Left lung (tissue), 4 donors: ENCODE measurements at regions not wholly inside any gene's neighbourhood (a gene's known extent, or its start where the extent isn't known, plus 50 kb on each side); places are given as distances from the start of the nearest gene placed in this dataset.

ENCODE experiments used
- ATAC-seq: fragments of 200-7000 bp; cut with Tn5 transposase; one replicate; pipeline ENCODE4 v1.9.1; 2020; ENCODE audit warnings: moderate library complexity
- DNase-seq, 4 donors: peaks; one replicate each; pipeline ENCODE4 v3.0.0-alpha.2; 2013 to 2020
- H3K27ac ChIP-seq, 2 donors: fragments of 200-600 bp; sonication (generic) in 1 of 2; one replicate each; pipeline versions ENCODE4 v1.5.0 to v1.8.0; 2020 to 2021
- H3K27me3 ChIP-seq, 2 donors: fragments of 200-600 bp; sonication (generic) in 1 of 2; one replicate each; pipeline versions ENCODE4 v1.5.0 to v1.8.0; 2020 to 2021
- H3K36me3 ChIP-seq, 2 donors: fragments of 200-600 bp; sonication (generic) in 1 of 2; one replicate each; pipeline versions ENCODE4 v1.5.0 to v1.8.0; 2020 to 2021
- H3K4me1 ChIP-seq, 2 donors: fragments of 200-600 bp; one replicate each; pipeline ENCODE4 v1.8.0; 2021
- H3K4me3 ChIP-seq, 2 donors: fragments of 200-600 bp; sonication (generic) in 1 of 2; one replicate each; pipeline versions ENCODE4 v1.5.0 to v1.8.0; 2020 to 2021; ENCODE audit warnings: mild to moderate bottlenecking in 1 of 2
- H3K9me3 ChIP-seq, 2 donors: fragments of 200-600 bp; sonication (generic) in 1 of 2; one replicate each; pipeline versions ENCODE4 v1.5.0 to v1.8.0; 2020 to 2021
- CTCF ChIP-seq, 2 donors: fragments of 200-600 bp; sonication (generic) in 1 of 2; IDR thresholded peaks; one replicate each; pipeline versions ENCODE4 v1.5.0 to v1.8.0; 2021; ENCODE audit warnings: antibody characterized with exemption in 2 of 2
- intact Hi-C, 2 donors: fragments of 100-400 bp; cut with DNase I; formaldehyde crosslinking; loops; one replicate each; pipeline versions ENCODE4 v1.11.2 to v1.14.2; 2022
- donor health status: DM: no; HTN: yes; CAD: no.
- donor health status: DM: no; HTN: no; CAD: no.

GRCh38 chr5:111655169-111655924 lies 101.6 kb downstream of the NREP start:
- DNase-seq (no peak), ATAC-seq (peak; percentile 87)
- Histone ChIP-seq H3K27me3 (no peaks in the 10 kb centered on the region), H3K4me3 (no peak overlapping the region), H3K4me1 (no peaks in the 10 kb centered on the region), H3K27ac (no peak overlapping the region), H3K36me3 (no peaks in the 10 kb centered on the region), H3K9me3 (peaks cover 0 to 6% of the 10 kb centered on the region in 2 donors)
- TF ChIP-seq CTCF (IDR thresholded peaks at IDR 0.05) = no peak
- intact Hi-C loops = no loop called here

- TF ChIP-seq CTCF (IDR thresholded peaks at IDR 0.05) = no peak
- no peak for ATAC-seq
- Histone ChIP-seq H3K9me3 (no peaks in the 10 kb centered on the region), H3K36me3 (no peaks in the 10 kb centered on the region), H3K27ac (no peak overlapping the region), H3K27me3 (no peaks in the 10 kb centered on the region), H3K4me1 (no peaks in the 10 kb centered on the region), H3K4me3 (no peak overlapping the region)
- DNase-seq = no peak
- intact Hi-C loops = no loop called here
Observed at GRCh38 chr5:111653408-111653807, 103.6 kb downstream of the NREP start.

- Histone ChIP-seq H3K36me3 (no peaks in the 10 kb centered on the region), H3K4me1 (no peaks in the 10 kb centered on the region), H3K27ac (no peak overlapping the region), H3K9me3 (no peaks in the 10 kb centered on the region), H3K27me3 (no peaks in the 10 kb centered on the region), H3K4me3 (no peak overlapping the region)
- DNase-seq (no peak), ATAC-seq (no peak)
- intact Hi-C loops = no loop called here
- TF ChIP-seq CTCF (IDR thresholded peaks at IDR 0.05) = no peak
Observed at GRCh38 chr5:111649516-111649915, 107.5 kb downstream of the NREP start.

GRCh38 chr5:111645303-111645838 lies 111.6 kb downstream of the NREP start:
- no peak for DNase-seq
- peaks cover 0 to 4% of the 10 kb centered on the region in 2 donors for H3K4me1 ChIP-seq
- intact Hi-C loops = no loop called here
- TF ChIP-seq CTCF (IDR thresholded peaks at IDR 0.05) = no peak
- H3K9me3 ChIP-seq = peaks cover 0 to 1% of the 10 kb centered on the region in 2 donors
- no peaks in the 10 kb centered on the region for H3K27me3 ChIP-seq
- no peak overlapping the region for H3K4me3 ChIP-seq
- no peak overlapping the region for H3K27ac ChIP-seq
- H3K36me3 ChIP-seq = no peaks in the 10 kb centered on the region
- no peak for ATAC-seq

- DNase-seq (no peak), ATAC-seq (peak; percentile 37)
- Histone ChIP-seq H3K4me3 (no peak overlapping the region), H3K36me3 (no peaks in the 10 kb centered on the region), H3K27ac (no peak overlapping the region), H3K27me3 (no peaks in the 10 kb centered on the region), H3K4me1 (peaks cover 0 to 4% of the 10 kb centered on the region in 2 donors), H3K9me3 (peaks cover 0 to 20% of the 10 kb centered on the region in 2 donors)
- no peak for TF ChIP-seq CTCF (IDR thresholded peaks at IDR 0.05)
- intact Hi-C loops = no loop called here
Observed at GRCh38 chr5:111643499-111643898, 113.5 kb downstream of the NREP start.
